SK-N-SH (cell line): ENCODE measurements at regions not wholly inside any gene's neighbourhood (a gene's known extent, or its start where the extent isn't known, plus 50 kb on each side); places are given as distances from the start of the nearest gene placed in this dataset.

Source experiments
- CTCF ChIA-PET: fragments of 300-600, 350-600 bp; formaldehyde crosslinking; extraction: SDS; loops from one replicate; lab custom pipeline; 2021; lab: Yijun Ruan, JAX
- POLR2A ChIA-PET: fragments of 350-600 bp; sonication (Branson Sonifier 250); formaldehyde crosslinking; extraction: SDS; loops from one replicate; lab custom pipeline; 2020; ENCODE audit warnings: antibody characterized with exemption, inconsistent platforms; lab: Yijun Ruan, JAX
- DNase-seq: peaks from one replicate; pipeline ENCODE4 v3.0.0; 2012
- H2AFZ ChIP-seq: fragments of 200-600 bp; sonication (generic); 2 replicates; pipeline ENCODE4 v1.8.1; 2016; ENCODE audit warnings: antibody characterized with exemption, mild to moderate bottlenecking, low read depth
- H3F3A ChIP-seq: fragments of 200-600 bp; sonication (generic); replicated peaks from 2 replicates; pipeline ENCODE3; 2016; ENCODE audit warnings: antibody characterized with exemption, mild to moderate bottlenecking; ENCODE audit not compliant: insufficient read depth
- H3K27ac ChIP-seq, 2 experiments: fragments of 200-500 bp in 1 of 2; fragments of 200-600 bp in 1 of 2; sonication (Bioruptor generic) in 1 of 2; sonication (generic), shearing (Covaris generic) in 1 of 2; 2 replicates each; pipeline versions ENCODE4 v1.5.1 to v1.6.1; 2014 to 2016; ENCODE audit warnings: low read depth in 2 of 2, inconsistent platforms in 1 of 2, low read length in 1 of 2, mild to moderate bottlenecking in 1 of 2, mixed read lengths in 1 of 2
- H3K27me3 ChIP-seq: fragments of 200-600 bp; sonication (generic), shearing (Covaris generic); 2 replicates; pipeline ENCODE4 v1.6.1; 2016; ENCODE audit warnings: mixed run types; ENCODE audit not compliant: insufficient read depth
- H3K36me3 ChIP-seq, 2 experiments: fragments of 200-500 bp in 1 of 2; fragments of 200-600 bp in 1 of 2; sonication (Bioruptor generic) in 1 of 2; sonication (generic) in 1 of 2; replicated peaks in 1 of 2; 2 replicates each; pipeline versions ENCODE3 to v1.5.1; 2014 to 2016; ENCODE audit warnings: low read length in 1 of 2, mild to moderate bottlenecking in 1 of 2; ENCODE audit not compliant: insufficient read depth in 2 of 2, control insufficient read depth in 1 of 2
- H3K4me1 ChIP-seq, 2 experiments: fragments of 200-500 bp in 1 of 2; fragments of 200-600 bp in 1 of 2; sonication (Bioruptor generic) in 1 of 2; sonication (generic), shearing (Covaris generic) in 1 of 2; 2 replicates each; pipeline versions ENCODE4 v1.5.1 to v1.6.1; 2014 to 2016; ENCODE audit warnings: low read depth in 1 of 2, low read length in 1 of 2, mixed run types in 1 of 2; ENCODE audit not compliant: insufficient read depth in 2 of 2, control insufficient read depth in 1 of 2
- H3K4me2 ChIP-seq: fragments of 200-600 bp; sonication (generic), shearing (Covaris generic); 2 replicates; pipeline ENCODE4 v1.6.1; 2017; ENCODE audit warnings: mixed run types
- H3K4me3 ChIP-seq, 2 experiments: fragments of 200-500 bp in 1 of 2; fragments of 200-600 bp in 1 of 2; sonication (Bioruptor generic) in 1 of 2; sonication (generic), shearing (Covaris generic) in 1 of 2; 2 replicates each; pipeline versions ENCODE4 v1.5.1 to v1.8.1; 2014 to 2016; ENCODE audit warnings: low read depth in 2 of 2, inconsistent platforms in 1 of 2, low read length in 1 of 2, mild to moderate bottlenecking in 1 of 2, mixed read lengths in 1 of 2, moderate library complexity in 1 of 2
- H3K79me2 ChIP-seq: fragments of 200-600 bp; sonication (generic); 2 replicates; pipeline ENCODE4 v1.8.1; 2017; ENCODE audit warnings: mild to moderate bottlenecking; ENCODE audit not compliant: insufficient read depth
- H3K9ac ChIP-seq: fragments of 200-600 bp; sonication (generic); 2 replicates; pipeline ENCODE4 v1.6.1; 2017; ENCODE audit warnings: mixed run types
- H3K9me2 ChIP-seq: fragments of 200-600 bp; sonication (generic); 2 replicates; pipeline ENCODE4 v1.6.1; 2017; ENCODE audit warnings: mixed run types
- H3K9me3 ChIP-seq: fragments of 200-600 bp; sonication (generic); 2 replicates; pipeline ENCODE4 v1.6.1; 2017; ENCODE audit warnings: mixed run types, mild to moderate bottlenecking, moderate library complexity
- H4K20me1 ChIP-seq: fragments of 200-600 bp; sonication (generic); 2 replicates; pipeline ENCODE4 v1.6.1; 2017; ENCODE audit warnings: mild to moderate bottlenecking, mixed run types; ENCODE audit not compliant: insufficient read depth
- ELF1 ChIP-seq: IDR thresholded peaks from 2 replicates; pipeline ENCODE4 v1.4.0; 2012
- FOXJ3 ChIP-seq: sonication (generic); formaldehyde crosslinking; IDR thresholded peaks from 2 replicates; pipeline ENCODE4 v1.5.1; 2020; ENCODE audit warnings: mild to moderate bottlenecking, missing genetic modification reagents
- FOXM1 ChIP-seq: IDR thresholded peaks from 2 replicates; pipeline ENCODE4 v1.4.0; 2012; ENCODE audit warnings: low read depth, mild to moderate bottlenecking
- JUND ChIP-seq: IDR thresholded peaks from 2 replicates; pipeline ENCODE4 v1.4.0; 2012
- MXI1 ChIP-seq: IDR thresholded peaks from 2 replicates; pipeline ENCODE4 v1.6.1; 2012; ENCODE audit warnings: mild to moderate bottlenecking, low read depth, low read length, improper control_type of control experiment
- NFIC ChIP-seq: IDR thresholded peaks from 2 replicates; pipeline ENCODE4 v1.4.0; 2012; ENCODE audit warnings: borderline replicate concordance
- PBX3 ChIP-seq: IDR thresholded peaks from 2 replicates; pipeline ENCODE4; 2012
- REST ChIP-seq: IDR thresholded peaks from 2 replicates; pipeline ENCODE4 v1.6.1; 2012; ENCODE audit warnings: mild to moderate bottlenecking, low read depth, low read length, moderate library complexity
- RFX5 ChIP-seq: IDR thresholded peaks from 2 replicates; pipeline ENCODE4 v1.6.1; 2012; ENCODE audit warnings: mild to moderate bottlenecking, improper control_type of control experiment, low read length
- TCF12 ChIP-seq: IDR thresholded peaks from 2 replicates; pipeline ENCODE4 v1.4.0; 2012
- YY1 ChIP-seq: IDR thresholded peaks from 2 replicates; pipeline ENCODE4 v1.4.0; 2012; ENCODE audit warnings: low read depth, mild to moderate bottlenecking
- WGBS: methylation state at CpG from one replicate; pipeline ENCODE4 v1.1.6; 2017; ENCODE audit warnings: low lambda C conversion rate; 5-methylcytosine and 5-hydroxymethylcytosine counted together
- TF ChIP-seq, protein P1 (sequence below): fragments of 150-350 bp; IDR thresholded peaks from 2 replicates; pipeline ENCODE4 v1.6.1; 2017; ENCODE audit warnings: antibody characterized with exemption, low read length, low read depth, borderline replicate concordance

DNA sequence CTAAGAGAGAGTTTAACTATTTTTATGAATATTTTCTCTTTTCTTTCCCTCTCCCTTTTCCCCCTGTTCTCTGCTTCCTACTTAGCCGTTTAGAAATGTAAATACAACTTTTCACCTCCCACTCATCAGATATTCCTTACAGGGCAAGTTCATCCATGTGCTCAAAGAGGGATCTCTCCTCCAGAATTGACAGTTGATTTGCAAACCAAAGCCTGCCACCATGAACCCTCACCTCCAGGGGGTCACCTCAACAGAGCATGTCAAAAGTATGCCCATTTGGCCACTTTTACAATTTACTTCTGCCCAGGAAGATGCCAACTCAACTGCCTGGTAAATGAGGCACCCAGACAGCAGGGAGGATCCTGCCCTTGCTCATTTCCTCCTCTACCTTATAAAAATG lies 149.2 kb upstream of the GYPC start:
- Histone ChIP-seq H4K20me1 (no peaks in the 10 kb centered on the region), H3K4me2 (no peak overlapping the region), H3K4me3 (no peak overlapping the region), H2AFZ (no peak overlapping the region), H3F3A (no peaks in the 10 kb centered on the region), H3K4me1 (no peaks in the 10 kb centered on the region), H3K27ac (no peak overlapping the region), H3K9me3 (no peaks in the 10 kb centered on the region; the same call in 1 of the 2 replicates), H3K79me2 (no peaks in the 10 kb centered on the region), H3K9me2 (no peaks in the 10 kb centered on the region), H3K27me3 (no peaks in the 10 kb centered on the region), H3K9ac (no peak overlapping the region), H3K36me3 (no peaks in the 10 kb centered on the region)
- CTCF ChIA-PET: no interaction called here
- DNase-seq: no peak
- TF ChIP-seq, protein P1, sequence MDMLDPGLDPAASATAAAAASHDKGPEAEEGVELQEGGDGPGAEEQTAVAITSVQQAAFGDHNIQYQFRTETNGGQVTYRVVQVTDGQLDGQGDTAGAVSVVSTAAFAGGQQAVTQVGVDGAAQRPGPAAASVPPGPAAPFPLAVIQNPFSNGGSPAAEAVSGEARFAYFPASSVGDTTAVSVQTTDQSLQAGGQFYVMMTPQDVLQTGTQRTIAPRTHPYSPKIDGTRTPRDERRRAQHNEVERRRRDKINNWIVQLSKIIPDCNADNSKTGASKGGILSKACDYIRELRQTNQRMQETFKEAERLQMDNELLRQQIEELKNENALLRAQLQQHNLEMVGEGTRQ: no peak
- no peak for TF ChIP-seq FOXJ3 (CRISPR knock-in tag)
- WGBS: 3% methylated on average over 1 of the region's 1 CpG
- POLR2A ChIA-PET: no interaction called here

GRCh38 chr2:126507425-126507911 lies 148.5 kb upstream of the GYPC start:
- Histone ChIP-seq H3K4me3 (no peak overlapping the region), H3K9me3 (no peaks in the 10 kb centered on the region; the same call in 1 of the 2 replicates), H2AFZ (no peak overlapping the region), H3K9me2 (no peaks in the 10 kb centered on the region)
- TF ChIP-seq TCF12 (no peak), MXI1 (no peak), FOXM1 (no peak), YY1 (no peak), JUND (no peak), NFIC (no peak), REST (no peak), PBX3 (no peak), RFX5 (no peak), ELF1 (no peak)
- TF ChIP-seq, protein P1: no peak
- TF ChIP-seq, all 33 proteins: peak for 0
- Histone ChIP-seq H3K4me2 (no peak overlapping the region), H3K27me3 (no peaks in the 10 kb centered on the region), H3K27ac (no peak overlapping the region), H3K36me3 (no peaks in the 10 kb centered on the region), H4K20me1 (no peaks in the 10 kb centered on the region), H3K9ac (no peak overlapping the region), H3F3A (no peaks in the 10 kb centered on the region), H3K79me2 (no peaks in the 10 kb centered on the region), H3K4me1 (no peaks in the 10 kb centered on the region)
- WGBS: 18% methylated on average over 5 of the region's 5 CpGs
- ChIA-PET CTCF (no interaction called here), POLR2A (no interaction called here)
- no peak for DNase-seq
